Loucy (cell line): ENCODE measurements at regions not wholly inside any gene's neighbourhood (a gene's known extent, or its start where the extent isn't known, plus 50 kb on each side); places are given as distances from the start of the nearest gene placed in this dataset.

Experiments used
- EZH2phosphoT487 ChIP-seq: fragments of 200-600 bp; IDR thresholded peaks from 2 replicates; pipeline ENCODE4 v1.6.1; 2018; ENCODE audit warnings: antibody characterized with exemption, mild to moderate bottlenecking, moderate library complexity, borderline replicate concordance
- TF ChIP-seq, protein P1 (sequence below): fragments of 200-600 bp; sonication (generic); conservative IDR thresholded peaks from 2 replicates; pipeline ENCODE4 v1.5.1; 2014; ENCODE audit warnings: mild to moderate bottlenecking, antibody characterized with exemption, low read length

- TF ChIP-seq, protein P1, sequence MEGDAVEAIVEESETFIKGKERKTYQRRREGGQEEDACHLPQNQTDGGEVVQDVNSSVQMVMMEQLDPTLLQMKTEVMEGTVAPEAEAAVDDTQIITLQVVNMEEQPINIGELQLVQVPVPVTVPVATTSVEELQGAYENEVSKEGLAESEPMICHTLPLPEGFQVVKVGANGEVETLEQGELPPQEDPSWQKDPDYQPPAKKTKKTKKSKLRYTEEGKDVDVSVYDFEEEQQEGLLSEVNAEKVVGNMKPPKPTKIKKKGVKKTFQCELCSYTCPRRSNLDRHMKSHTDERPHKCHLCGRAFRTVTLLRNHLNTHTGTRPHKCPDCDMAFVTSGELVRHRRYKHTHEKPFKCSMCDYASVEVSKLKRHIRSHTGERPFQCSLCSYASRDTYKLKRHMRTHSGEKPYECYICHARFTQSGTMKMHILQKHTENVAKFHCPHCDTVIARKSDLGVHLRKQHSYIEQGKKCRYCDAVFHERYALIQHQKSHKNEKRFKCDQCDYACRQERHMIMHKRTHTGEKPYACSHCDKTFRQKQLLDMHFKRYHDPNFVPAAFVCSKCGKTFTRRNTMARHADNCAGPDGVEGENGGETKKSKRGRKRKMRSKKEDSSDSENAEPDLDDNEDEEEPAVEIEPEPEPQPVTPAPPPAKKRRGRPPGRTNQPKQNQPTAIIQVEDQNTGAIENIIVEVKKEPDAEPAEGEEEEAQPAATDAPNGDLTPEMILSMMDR: no peak
- no peak for TF ChIP-seq EZH2phosphoT487
Observed at GRCh38 chr1:172766462-172766861, 107.6 kb downstream of the FASLG start.
